Activated CD8-positive, alpha-beta memory T cell treated with anti-CD3 and anti-CD28 coated beads for 48 hours (primary cell): ENCODE measurements at regions not wholly inside any gene's neighbourhood (a gene's known extent, or its start where the extent isn't known, plus 50 kb on each side); places are given as distances from the start of the nearest gene placed in this dataset.

Experiments
- DNase-seq, 3 experiments: peaks; one replicate each; pipeline ENCODE4 v3.0.0-alpha.2; 2020; ENCODE audit warnings: low read depth in 2 of 3, low spot score in 2 of 3

GRCh38 chr1:221291113-221291512, 411.9 kb downstream of the HLX start:
- DNase-seq = no peak

- DNase-seq = no peak
Observed at GRCh38 chr1:221292652-221293051, 413.4 kb downstream of the HLX start.

- no peak for DNase-seq
Observed at GRCh38 chr1:221294242-221294641, 415.0 kb downstream of the HLX start.

- DNase-seq = no peak
Observed at GRCh38 chr1:221302357-221302756, 423.1 kb downstream of the HLX start.

- DNase-seq = no peak
Observed at GRCh38 chr1:221302810-221303209, 423.6 kb downstream of the HLX start.

GRCh38 chr1:221303623-221304022, 424.4 kb downstream of the HLX start:
- no peak for DNase-seq

GRCh38 chr1:221306239-221306638, 427.0 kb downstream of the HLX start:
- DNase-seq = no peak

GRCh38 chr1:221308534-221309511, 429.6 kb downstream of the HLX start:
- DNase-seq = no peak

GRCh38 chr1:221309723-221310122, 430.5 kb downstream of the HLX start:
- no peak for DNase-seq

- DNase-seq = no peak
Observed at GRCh38 chr1:221310180-221310579, 430.9 kb downstream of the HLX start.

GRCh38 chr1:221315330-221315729, 426.6 kb downstream of the DUSP10 start:
- no peak for DNase-seq

GRCh38 chr1:221316491-221317056, 425.3 kb downstream of the DUSP10 start:
- no peak for DNase-seq

GRCh38 chr1:221317537-221317936, 424.4 kb downstream of the DUSP10 start:
- no peak for DNase-seq

GRCh38 chr1:221327954-221328353, 413.9 kb downstream of the DUSP10 start:
- DNase-seq = no peak

- DNase-seq = no peak
Observed at GRCh38 chr1:221328371-221328770, 413.5 kb downstream of the DUSP10 start.

GRCh38 chr1:221331273-221332183, 410.4 kb downstream of the DUSP10 start:
- DNase-seq = no peak

GRCh38 chr1:221334062-221334461, 407.8 kb downstream of the DUSP10 start:
- no peak for DNase-seq

GRCh38 chr1:221335161-221336101, 406.5 kb downstream of the DUSP10 start:
- no peak for DNase-seq

GRCh38 chr1:221336126-221336525, 405.8 kb downstream of the DUSP10 start:
- no peak for DNase-seq

GRCh38 chr1:221337106-221337505, 404.8 kb downstream of the DUSP10 start:
- DNase-seq = no peak
